Mammary epithelial cell (primary cell): ENCODE measurements at regions not wholly inside any gene's neighbourhood (a gene's known extent, or its start where the extent isn't known, plus 50 kb on each side); places are given as distances from the start of the nearest gene placed in this dataset.

ENCODE experiments used
- CTCF ChIP-seq, 2 donors: IDR thresholded peaks in 1 of 2; conservative IDR thresholded peaks in 1 of 2; 2 replicates each; pipeline ENCODE4 v1.5.1; 2011 to 2012; ENCODE audit warnings: inconsistent platforms in 2 of 2, low read length in 2 of 2, mild to moderate bottlenecking in 2 of 2, control low read depth in 1 of 2, low read depth in 1 of 2; ENCODE audit not compliant: insufficient read depth in 1 of 2; ENCODE audit errors: extremely low read depth in 1 of 2
- EZH2 ChIP-seq: IDR thresholded peaks from 2 replicates; pipeline ENCODE4 v1.6.1; 2012; ENCODE audit warnings: low read length, inconsistent platforms, borderline replicate concordance

- TF ChIP-seq CTCF (conservative IDR thresholded peaks at IDR 0.05 in 1 of 2, IDR thresholded peaks at IDR 0.05 in 1 of 2; ENCODE audit: extremely low read depth in 1 of 2, insufficient read depth in 1 of 2, low read depth in 1 of 2, low read length in 2 of 2) (no peak), EZH2 (no peak)
Observed at GRCh38 chr1:96579636-96580035, 141.9 kb upstream of the PTBP2 start.
